ENCODE measurements at regions not wholly inside any gene's neighbourhood (a gene's known extent, or its start where the extent isn't known, plus 50 kb on each side); places are given as distances from the start of the nearest gene placed in this dataset.
"Not testable (repeated sequence)": the region's sequence is repeated elsewhere in the genome, so short reads cannot be mapped to it uniquely, and the experiment has no call there.

GRCh38 chr2:236826606-236827156 is 257.1 kb downstream of the ACKR3 start:
- DNase-seq (ENCODE audit: low read depth in 2 of 2), result no peak

DNA sequence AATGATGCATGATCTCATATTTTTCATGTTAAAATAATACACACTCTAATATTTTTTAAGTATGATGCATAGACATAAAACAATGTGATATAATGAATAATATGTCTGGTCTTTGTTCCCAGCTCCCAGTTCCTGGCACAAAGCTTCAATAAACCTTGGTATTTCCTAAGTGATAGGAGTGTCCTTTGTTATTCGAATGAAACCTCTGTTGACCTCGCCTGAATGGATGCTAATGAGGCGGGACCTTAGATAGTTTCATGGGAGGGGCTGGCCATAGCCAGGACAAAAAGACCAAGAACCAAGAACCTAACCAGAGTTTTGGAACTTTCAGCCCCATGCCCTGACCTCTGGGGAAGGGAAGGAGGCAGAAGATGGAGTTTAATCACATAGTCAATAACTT is 257.7 kb upstream of the COPS8 start:
- no peak for DNase-seq (ENCODE audit: low read depth in 2 of 2)

DNA sequence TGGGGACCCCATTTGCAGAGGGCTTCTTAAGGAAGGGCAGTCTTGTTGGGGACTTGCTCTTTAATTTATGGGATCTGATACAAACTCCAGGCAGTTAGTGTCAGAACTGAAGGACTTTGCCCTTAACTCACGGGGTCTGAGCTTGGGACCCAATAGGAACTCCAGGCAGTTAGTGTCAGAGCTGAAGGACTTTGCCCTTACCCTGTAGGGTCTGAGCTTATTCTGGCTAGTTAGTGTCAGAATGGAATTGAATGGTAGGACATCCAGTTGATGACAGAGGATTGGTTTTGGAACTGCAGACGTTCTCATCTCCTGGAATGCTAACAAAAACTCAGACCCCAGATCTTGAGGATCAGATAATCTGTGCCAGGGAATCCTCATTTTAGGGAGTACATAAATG is 256.9 kb upstream of the COPS8 start:
- no peak for DNase-seq (ENCODE audit: low read depth in 2 of 2)

DNA sequence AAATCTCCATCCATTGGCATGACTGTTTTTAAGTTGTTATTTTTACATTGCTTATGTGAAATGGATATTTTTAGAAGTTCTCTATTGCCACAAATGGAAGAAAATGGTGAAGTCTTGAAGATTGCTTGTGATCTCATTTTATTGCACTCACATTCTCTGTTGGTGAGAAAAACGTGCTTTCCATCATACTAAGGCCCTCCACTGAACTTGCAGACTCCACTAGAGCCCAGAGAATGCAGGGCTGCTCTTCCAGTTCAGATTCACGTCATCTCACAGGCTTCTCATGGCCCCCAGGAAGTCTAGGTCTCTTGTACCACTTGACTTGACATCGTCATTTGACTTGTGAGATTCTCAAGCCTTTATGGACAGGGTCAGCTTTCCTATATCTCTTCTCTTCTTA is 254.8 kb upstream of the COPS8 start:
- DNase-seq (ENCODE audit: low read depth in 2 of 2), result no peak

- no peak for DNase-seq (ENCODE audit: low read depth in 2 of 2)
Measured at GRCh38 chr2:236831698-236832097, 254.0 kb upstream of the COPS8 start.

GRCh38 chr2:236833501-236834073 is 252.1 kb upstream of the COPS8 start:
- no peak for DNase-seq (ENCODE audit: low read depth in 2 of 2)

DNA sequence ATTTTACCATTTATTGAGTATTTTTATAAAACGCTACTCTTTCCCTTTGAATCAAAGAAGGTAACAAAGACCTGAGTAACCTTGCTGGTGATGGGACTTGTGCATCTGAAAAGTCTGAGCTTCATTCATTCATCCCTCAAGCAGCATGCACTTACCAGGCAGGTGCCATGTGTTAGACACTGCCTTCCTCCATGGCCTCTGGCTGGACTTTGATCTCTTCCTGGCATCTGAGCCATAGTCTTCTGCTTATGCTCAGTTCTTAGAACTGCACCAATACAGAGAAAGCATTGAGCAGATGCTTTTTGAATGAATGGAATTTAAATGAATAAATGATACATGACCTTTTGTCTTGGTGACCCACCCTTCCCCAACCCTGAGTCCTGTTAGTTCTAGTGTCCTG is 251.4 kb upstream of the COPS8 start:
- DNase-seq (ENCODE audit: low read depth in 2 of 2), result no peak

- no peak for DNase-seq (ENCODE audit: low read depth in 2 of 2)
Measured at GRCh38 chr2:236835307-236836024, 250.2 kb upstream of the COPS8 start.

- not testable (repeated sequence) for DNase-seq (ENCODE audit: low read depth in 2 of 2)
Measured at GRCh38 chr2:236836028-236836427, 249.7 kb upstream of the COPS8 start.

DNA sequence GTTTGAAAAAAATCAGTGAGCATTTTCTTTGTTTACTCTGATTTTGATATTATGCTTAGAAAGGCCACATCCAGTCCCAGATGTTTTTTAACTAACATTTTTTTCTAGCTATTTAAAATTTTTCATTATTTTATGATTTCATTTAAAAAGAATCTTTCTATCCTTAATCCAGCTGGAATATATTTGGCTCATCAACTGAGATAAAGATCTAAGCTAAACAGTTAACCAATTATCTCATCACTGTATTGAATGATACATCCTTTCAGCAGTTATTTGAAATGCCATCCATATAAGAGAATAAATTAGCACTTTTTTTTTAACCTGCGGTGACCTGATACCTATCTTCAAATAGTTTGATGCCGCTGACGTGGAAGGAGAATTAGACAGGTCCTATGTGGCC is 245.5 kb upstream of the COPS8 start:
- no peak for DNase-seq (ENCODE audit: low read depth in 2 of 2)

DNA sequence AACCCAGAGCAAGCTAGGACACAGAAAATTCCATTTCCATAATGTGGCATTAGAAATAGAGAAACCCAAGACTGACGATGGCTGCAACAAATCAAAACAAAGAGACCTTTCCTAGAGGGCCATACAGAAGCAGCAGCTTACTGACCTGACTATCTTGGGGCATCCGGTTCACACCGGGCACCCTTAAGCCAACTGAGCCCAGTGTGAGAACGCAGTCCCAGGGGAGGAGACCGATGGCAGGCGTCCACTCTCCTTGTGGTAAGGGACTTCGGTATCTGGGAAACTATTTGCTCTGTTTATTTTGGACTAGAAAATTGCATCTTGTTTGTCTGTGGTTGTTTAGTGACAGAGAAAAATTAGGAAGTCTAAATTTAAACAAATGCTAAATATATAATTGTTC is 244.8 kb upstream of the COPS8 start:
- DNase-seq (ENCODE audit: low read depth in 2 of 2), result no peak

GRCh38 chr2:236841389-236841788 is 244.3 kb upstream of the COPS8 start:
- no peak for DNase-seq (ENCODE audit: low read depth in 2 of 2)

DNA sequence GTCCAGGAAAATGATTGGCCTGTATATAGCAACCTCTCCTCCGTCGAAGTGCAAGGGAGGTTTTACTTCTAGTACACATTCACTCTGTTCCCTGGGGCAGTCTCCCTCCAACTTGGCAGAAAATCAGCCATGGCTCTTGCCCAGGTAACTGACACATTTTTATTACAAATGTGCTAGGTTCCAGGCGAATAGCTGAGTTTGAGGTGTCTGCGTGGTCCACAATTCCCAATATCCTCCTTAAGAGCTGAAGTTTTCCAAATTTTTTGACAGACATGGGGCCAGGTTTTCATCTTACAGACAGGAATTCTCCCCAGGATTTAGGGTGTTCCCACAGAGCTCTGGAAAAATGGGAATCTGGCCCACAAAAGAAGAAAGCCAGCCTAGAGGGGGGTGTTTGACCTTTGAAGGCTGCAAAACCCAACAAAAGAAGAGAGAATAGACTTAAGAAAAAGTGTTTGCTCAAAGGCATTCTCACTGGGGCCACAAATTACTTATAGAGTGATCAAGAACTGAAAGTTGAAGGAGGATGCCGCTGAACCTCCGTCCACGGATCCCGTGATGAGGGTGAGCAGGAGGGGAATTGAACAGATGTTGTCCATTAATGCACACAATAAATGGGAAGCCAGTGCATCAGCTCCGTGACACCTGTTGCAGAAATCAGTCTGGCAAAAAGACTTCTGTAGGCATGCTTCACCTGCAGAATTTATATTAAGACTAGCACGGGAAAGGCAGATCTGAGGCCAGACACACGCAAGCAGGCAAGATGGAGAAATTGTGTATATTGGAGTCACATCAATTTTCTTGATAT is 242.3 kb upstream of the COPS8 start:
- DNase-seq (ENCODE audit: low read depth in 2 of 2), result no peak

- DNase-seq (ENCODE audit: low read depth in 2 of 2), result no peak
Measured at GRCh38 chr2:236844711-236845110, 241.0 kb upstream of the COPS8 start.

- no peak for DNase-seq (ENCODE audit: low read depth in 2 of 2)
Measured at GRCh38 chr2:236847023-236847422, 238.7 kb upstream of the COPS8 start.

GRCh38 chr2:236847538-236848263 is 238.0 kb upstream of the COPS8 start:
- DNase-seq (ENCODE audit: low read depth in 2 of 2), result no peak

DNA sequence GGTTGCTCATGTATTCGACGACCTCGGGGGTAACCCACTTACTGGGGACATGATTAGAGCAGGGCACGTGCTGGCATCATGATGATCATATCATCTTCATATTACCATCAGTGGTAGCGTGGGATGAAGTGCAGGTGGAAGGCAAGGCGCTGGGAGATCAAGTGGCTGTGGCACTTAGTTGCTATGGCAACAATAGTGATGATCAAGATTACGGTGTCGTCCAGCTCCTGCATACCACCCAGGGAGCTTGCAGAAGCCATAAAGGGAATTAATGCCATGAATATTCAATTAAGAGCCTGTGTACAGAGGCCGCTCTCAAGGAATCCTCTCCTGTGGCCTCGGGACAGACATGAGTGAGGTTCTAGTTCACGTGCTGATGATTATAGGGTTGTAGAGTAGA is 237.2 kb upstream of the COPS8 start:
- DNase-seq (ENCODE audit: low read depth in 2 of 2), result no peak

DNA sequence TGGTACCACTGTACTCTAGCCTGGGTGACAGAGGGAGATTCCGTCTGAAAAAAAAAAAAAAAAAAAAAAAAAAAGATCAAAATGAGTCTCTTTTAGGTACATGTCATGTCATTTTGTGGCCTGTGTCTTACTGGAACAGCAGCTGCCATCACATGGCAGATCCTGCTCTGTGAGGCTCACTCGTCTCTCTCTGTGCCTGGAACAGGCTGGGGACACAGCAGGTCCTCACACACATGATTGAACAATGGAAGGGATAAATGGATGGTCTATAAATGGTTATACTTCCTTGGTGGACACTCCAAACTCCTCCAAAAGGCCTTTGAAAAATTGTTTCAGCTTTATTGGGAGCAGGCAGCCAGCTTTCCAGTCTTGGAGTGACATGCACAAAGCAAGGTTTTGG is 236.2 kb upstream of the COPS8 start:
- DNase-seq (ENCODE audit: low read depth in 2 of 2), result no peak

GRCh38 chr2:236849940-236850339 is 235.7 kb upstream of the COPS8 start:
- DNase-seq (ENCODE audit: low read depth in 2 of 2), result no peak

DNA sequence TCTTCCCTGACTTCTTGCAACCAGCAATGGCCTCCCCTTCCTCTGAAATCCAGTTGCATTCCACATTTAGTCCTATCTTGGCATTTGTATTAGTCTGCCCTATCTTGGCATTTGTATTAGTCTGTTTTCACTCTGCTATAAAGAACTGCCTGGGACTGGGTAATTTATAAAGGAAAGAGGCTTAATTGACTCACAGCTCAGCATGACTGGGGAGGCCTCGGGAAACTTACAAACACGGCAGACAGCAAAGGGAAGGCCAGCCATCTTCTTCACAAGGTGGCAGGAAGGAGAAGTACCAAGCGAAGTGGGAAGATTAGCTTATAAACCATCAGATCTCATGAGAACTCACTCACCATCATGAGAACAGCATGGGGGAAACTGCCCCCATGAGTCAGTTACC is 234.5 kb upstream of the COPS8 start:
- DNase-seq (ENCODE audit: low read depth in 2 of 2), result no peak

DNA sequence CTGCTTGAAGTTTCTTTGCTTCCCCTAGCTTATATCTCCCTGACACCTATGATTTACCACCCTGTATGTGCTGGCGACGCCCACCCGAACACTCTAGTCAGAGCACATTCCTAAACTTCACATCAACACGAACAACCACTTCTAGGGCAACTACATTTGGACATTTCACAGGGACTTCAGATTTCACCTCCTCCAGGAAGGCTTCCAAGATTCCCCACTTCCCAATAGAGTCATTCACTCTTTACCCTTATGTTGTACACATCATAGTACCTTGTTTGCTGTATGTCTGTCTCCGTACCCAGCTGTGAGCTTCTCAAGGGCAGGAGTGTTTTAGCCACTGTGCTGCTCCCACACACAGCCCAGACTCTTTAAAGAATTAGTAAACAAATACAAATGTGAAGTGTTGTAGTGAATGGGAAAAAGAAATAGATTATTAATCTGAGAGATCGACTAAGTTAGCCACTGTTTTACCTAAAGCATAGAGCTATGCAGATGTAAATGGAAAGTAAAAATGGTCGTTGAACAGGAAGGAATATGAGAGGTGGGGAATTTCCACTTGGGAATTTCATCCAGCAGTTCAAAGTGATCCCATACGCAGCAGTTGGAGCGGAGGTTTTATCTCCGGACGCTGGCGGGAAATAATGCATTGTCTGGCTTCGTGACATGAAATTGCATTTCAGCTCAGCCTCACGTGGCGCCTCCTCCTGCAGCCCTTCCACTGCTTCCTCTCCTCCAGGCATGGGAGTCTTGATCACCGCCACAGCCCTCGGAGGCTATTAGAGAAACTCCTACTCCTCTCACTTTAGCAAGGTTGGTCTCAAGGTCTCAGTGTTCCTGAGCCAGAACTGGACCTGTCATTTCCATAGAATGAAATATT is 233.4 kb upstream of the COPS8 start:
- no peak for DNase-seq (ENCODE audit: low read depth in 2 of 2)

Data from stimulated activated CD8-positive, alpha-beta memory T cell treated with anti-CD3 and anti-CD28 coated beads, Interleukin-7, amount 100 ng/mL, for 4 hours (primary cell).